HL-60 (cell line): ENCODE measurements at regions not wholly inside any gene's neighbourhood (a gene's known extent, or its start where the extent isn't known, plus 50 kb on each side); places are given as distances from the start of the nearest gene placed in this dataset.

Experiments used
- DNase-seq, 2 experiments: peaks; one replicate each; pipeline ENCODE4 v3.0.0-alpha.2; 2010 to 2020; ENCODE audit warnings: low read depth in 1 of 2, low spot score in 1 of 2
- H3K27ac ChIP-seq: fragments of 250-450 bp; sonication (Bioruptor Pico); replicated peaks from 2 replicates; pipeline ENCODE4 v1.5.1; 2020; ENCODE audit warnings: mild to moderate bottlenecking, moderate library complexity
- H3K27me3 ChIP-seq: fragments of 250-450 bp; sonication (Bioruptor Pico); 2 replicates; pipeline ENCODE4 v1.5.1; 2021; ENCODE audit warnings: mild to moderate bottlenecking, moderate library complexity; ENCODE audit not compliant: insufficient read depth, poor library complexity, severe bottlenecking
- H3K4me3 ChIP-seq: replicated peaks from 2 replicates; pipeline ENCODE4 v1.5.1; 2011; ENCODE audit warnings: mild to moderate bottlenecking, control low read depth, low read length; ENCODE audit not compliant: insufficient read depth
- CTCF ChIP-seq: IDR thresholded peaks from one replicate; pipeline ENCODE4 v1.5.1; 2011; ENCODE audit warnings: low read length, control low read depth, inconsistent platforms; ENCODE audit not compliant: insufficient read depth
- GABPA ChIP-seq: IDR thresholded peaks from 2 replicates; pipeline ENCODE4 v1.6.1; 2012; ENCODE audit warnings: low read depth
- POLR2AphosphoS5 ChIP-seq: IDR thresholded peaks from 2 replicates; pipeline ENCODE4 v1.6.1; 2012; ENCODE audit warnings: low read depth
- REST ChIP-seq: IDR thresholded peaks from 2 replicates; pipeline ENCODE4 v1.6.1; 2012; ENCODE audit warnings: low read depth; ENCODE audit not compliant: insufficient replicate concordance
- SPI1 ChIP-seq: IDR thresholded peaks from 2 replicates; pipeline ENCODE4 v1.6.1; 2012; ENCODE audit warnings: low read depth, mild to moderate bottlenecking, borderline replicate concordance

- H3K4me3 ChIP-seq: no peak overlapping the region
- H3K27ac ChIP-seq: no peak overlapping the region
- DNase-seq: peak in 1 of 2 experiments; percentile 53
- no peak for TF ChIP-seq SPI1
- peak; percentile 83 for TF ChIP-seq CTCF
- H3K27me3 ChIP-seq: no peaks in the 10 kb centered on the region
These were observed 174.7 kb downstream of the HERPUD2 start for GRCh38 chr7:35519971-35520809.

- H3K27me3 ChIP-seq: no peaks in the 10 kb centered on the region
These were observed 176.2 kb downstream of the HERPUD2 start for GRCh38 chr7:35518767-35519166.

GRCh38 chr7:35516498-35516897 is 178.4 kb downstream of the HERPUD2 start:
- TF ChIP-seq SPI1 (no peak), POLR2AphosphoS5 (no peak), GABPA (no peak), CTCF (no peak), REST (no peak)
- Histone ChIP-seq H3K27me3 (no peaks in the 10 kb centered on the region), H3K4me3 (no peak overlapping the region)

More at GRCh38 chr7:35518767-35519166, 176.2 kb downstream of the HERPUD2 start:
- no peak for DNase-seq
- Histone ChIP-seq H3K4me3 (no peak overlapping the region), H3K27ac (no peak overlapping the region)
- TF ChIP-seq POLR2AphosphoS5 (no peak), CTCF (no peak), SPI1 (no peak), GABPA (no peak), REST (no peak)

GRCh38 chr7:35513828-35514227 is 181.1 kb downstream of the HERPUD2 start:
- DNase-seq: no peak
- Histone ChIP-seq H3K27me3 (no peaks in the 10 kb centered on the region), H3K4me3 (no peak overlapping the region), H3K27ac (no peak overlapping the region)
- TF ChIP-seq POLR2AphosphoS5 (no peak), SPI1 (no peak), REST (no peak), GABPA (no peak)

More at GRCh38 chr7:35516498-35516897, 178.4 kb downstream of the HERPUD2 start:
- no peak overlapping the region for H3K27ac ChIP-seq
- DNase-seq: no peak
